ENCODE measurements at regions not wholly inside any gene's neighbourhood (a gene's known extent, or its start where the extent isn't known, plus 50 kb on each side); places are given as distances from the start of the nearest gene placed in this dataset.
A peak's percentile ranks its signal among the peaks of the same experiment; 100 is the strongest.

- Histone ChIP-seq H3K27ac (ENCODE audit: low read depth in 1 of 2, low read length in 2 of 2) (no peak overlapping the region), H3K4me2 (replicated peaks; ENCODE audit: extremely low read depth, low read length, poor library complexity, severe bottlenecking) (no peak overlapping the region)
Measured at GRCh38 chr2:45330108-45330507, 281.0 kb downstream of the SRBD1 start.

DNA sequence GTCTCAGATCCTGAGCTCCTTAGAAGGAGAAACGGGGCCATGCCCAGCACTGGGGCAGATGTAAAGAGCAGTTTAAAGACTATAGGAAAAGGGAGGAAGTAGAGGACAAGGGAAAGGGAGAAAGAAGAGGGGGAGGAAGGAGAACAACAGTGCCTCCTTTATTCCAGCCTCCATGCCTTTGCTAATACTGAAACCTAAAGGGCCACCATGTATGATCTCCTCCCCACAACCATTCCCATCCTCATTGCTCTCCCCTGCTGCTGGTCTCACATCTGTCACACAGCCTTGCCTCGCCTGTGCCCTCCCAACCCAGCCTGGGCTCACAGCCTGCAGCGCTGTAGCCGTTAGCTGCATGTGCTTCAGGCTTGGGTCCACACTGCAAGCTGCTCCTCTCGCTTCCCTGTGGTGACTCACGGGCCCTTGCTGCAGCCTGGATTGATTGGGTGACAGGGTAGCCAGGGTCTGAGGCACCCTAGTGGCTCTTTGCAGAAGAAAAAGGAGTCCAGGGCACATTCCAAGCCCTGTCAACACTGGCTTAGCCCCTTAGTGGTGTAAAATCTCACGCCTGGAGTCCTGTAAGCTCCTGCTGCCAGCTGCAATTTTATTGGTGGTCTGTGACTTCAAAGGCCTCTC lies 281.9 kb downstream of the SRBD1 start:
- Histone ChIP-seq H2AFZ (ENCODE audit: insufficient read depth, low read depth, low read length, poor library complexity, severe bottlenecking) (no peak overlapping the region), H3K79me2 (ENCODE audit: insufficient read depth, low read length) (no peaks in the 10 kb centered on the region), H3K27ac (ENCODE audit: low read depth in 1 of 2, low read length in 2 of 2) (no peak overlapping the region), H3K9ac (ENCODE audit: insufficient read depth, low read length, poor library complexity, severe bottlenecking) (no peak overlapping the region), H3K36me3 (replicated peaks in 1 of 2; ENCODE audit: control insufficient read depth in 1 of 2, insufficient read depth in 2 of 2, low read length in 2 of 2) (no peaks in the 10 kb centered on the region), H4K20me1 (ENCODE audit: insufficient read depth, low read length) (no peaks in the 10 kb centered on the region), H3K27me3 (ENCODE audit: control insufficient read depth in 2 of 2, insufficient read depth in 2 of 2, low read length in 2 of 2) (no peaks in the 10 kb centered on the region), H3K4me2 (replicated peaks; ENCODE audit: extremely low read depth, low read length, poor library complexity, severe bottlenecking) (no peak overlapping the region), H3K9me3 (replicated peaks in 1 of 2; ENCODE audit: control insufficient read depth in 1 of 2, insufficient read depth in 1 of 2, low read length in 2 of 2) (no peaks in the 10 kb centered on the region), H3K4me3 (replicated peaks in 1 of 3; ENCODE audit: low read depth in 2 of 3, low read length in 3 of 3) (no peak overlapping the region), H3K4me1 (ENCODE audit: control insufficient read depth in 1 of 2, insufficient read depth in 2 of 2, low read length in 2 of 2) (no peaks in the 10 kb centered on the region)
- WGBS (ENCODE audit: insufficient coverage), result 94% methylated on average over 5 of the region's 7 CpGs
- TF ChIP-seq, protein P1, sequence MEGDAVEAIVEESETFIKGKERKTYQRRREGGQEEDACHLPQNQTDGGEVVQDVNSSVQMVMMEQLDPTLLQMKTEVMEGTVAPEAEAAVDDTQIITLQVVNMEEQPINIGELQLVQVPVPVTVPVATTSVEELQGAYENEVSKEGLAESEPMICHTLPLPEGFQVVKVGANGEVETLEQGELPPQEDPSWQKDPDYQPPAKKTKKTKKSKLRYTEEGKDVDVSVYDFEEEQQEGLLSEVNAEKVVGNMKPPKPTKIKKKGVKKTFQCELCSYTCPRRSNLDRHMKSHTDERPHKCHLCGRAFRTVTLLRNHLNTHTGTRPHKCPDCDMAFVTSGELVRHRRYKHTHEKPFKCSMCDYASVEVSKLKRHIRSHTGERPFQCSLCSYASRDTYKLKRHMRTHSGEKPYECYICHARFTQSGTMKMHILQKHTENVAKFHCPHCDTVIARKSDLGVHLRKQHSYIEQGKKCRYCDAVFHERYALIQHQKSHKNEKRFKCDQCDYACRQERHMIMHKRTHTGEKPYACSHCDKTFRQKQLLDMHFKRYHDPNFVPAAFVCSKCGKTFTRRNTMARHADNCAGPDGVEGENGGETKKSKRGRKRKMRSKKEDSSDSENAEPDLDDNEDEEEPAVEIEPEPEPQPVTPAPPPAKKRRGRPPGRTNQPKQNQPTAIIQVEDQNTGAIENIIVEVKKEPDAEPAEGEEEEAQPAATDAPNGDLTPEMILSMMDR (IDR thresholded peaks at IDR 0.05), result no peak
- Mint-ChIP-seq H3K36me3 (no peaks in the 10 kb centered on the region), H3K4me3 (no peak overlapping the region), H3K9me3 (peaks cover 0 to 6% (median 0%) of the 10 kb centered on the region in 7 donors), H3K4me1 (peaks cover 5% of the 10 kb centered on the region), H3K27me3 (ENCODE audit: low read depth in 3 of 3) (peaks cover 0 to 3% (median 0%) of the 10 kb centered on the region in 3 donors), H3K27ac (no peak overlapping the region)
- DNase-seq, result no peak
- intact Hi-C loops (cut with micrococcal nuclease), result no loop called here

More at GRCh38 chr2:45330108-45330507, 281.0 kb downstream of the SRBD1 start:
- H3K79me2 ChIP-seq (ENCODE audit: insufficient read depth, low read length), result no peaks in the 10 kb centered on the region
- no peaks in the 10 kb centered on the region for H3K36me3 Mint-ChIP-seq
- no peaks in the 10 kb centered on the region for H4K20me1 ChIP-seq (ENCODE audit: insufficient read depth, low read length)
- H3K27me3 Mint-ChIP-seq (ENCODE audit: low read depth in 3 of 3), result peaks cover 0 to 5% (median 0%) of the 10 kb centered on the region in 3 donors
- no peak overlapping the region for H2AFZ ChIP-seq (ENCODE audit: insufficient read depth, low read depth, low read length, poor library complexity, severe bottlenecking)
- H3K4me1 ChIP-seq (ENCODE audit: control insufficient read depth in 1 of 2, insufficient read depth in 2 of 2, low read length in 2 of 2), result no peaks in the 10 kb centered on the region
- DNase-seq, result no peak
- intact Hi-C loops (cut with micrococcal nuclease), result no loop called here
- WGBS (ENCODE audit: insufficient coverage), result 100% methylated on average over 4 of the region's 5 CpGs
- H3K27me3 ChIP-seq (ENCODE audit: control insufficient read depth in 2 of 2, insufficient read depth in 2 of 2, low read length in 2 of 2), result no peaks in the 10 kb centered on the region
- H3K36me3 ChIP-seq (replicated peaks in 1 of 2; ENCODE audit: control insufficient read depth in 1 of 2, insufficient read depth in 2 of 2, low read length in 2 of 2), result no peaks in the 10 kb centered on the region
- H3K4me3 ChIP-seq (replicated peaks in 1 of 3; ENCODE audit: low read depth in 2 of 3, low read length in 3 of 3), result no peak overlapping the region
- peaks cover 0 to 6% (median 0%) of the 10 kb centered on the region in 7 donors for H3K9me3 Mint-ChIP-seq
- H3K27ac Mint-ChIP-seq, result peak overlapping the region in 1 of 7 donors; percentile 73
- H3K4me1 Mint-ChIP-seq, result peaks cover 5% of the 10 kb centered on the region
- no peak overlapping the region for H3K9ac ChIP-seq (ENCODE audit: insufficient read depth, low read length, poor library complexity, severe bottlenecking)
- H3K4me3 Mint-ChIP-seq, result no peak overlapping the region
- no peaks in the 10 kb centered on the region for H3K9me3 ChIP-seq (replicated peaks in 1 of 2; ENCODE audit: control insufficient read depth in 1 of 2, insufficient read depth in 1 of 2, low read length in 2 of 2)
- TF ChIP-seq, protein P1 (IDR thresholded peaks at IDR 0.05), result no peak

All from CD14-positive monocyte (primary cell).